ENCODE measurements at regions not wholly inside any gene's neighbourhood (a gene's known extent, or its start where the extent isn't known, plus 50 kb on each side); places are given as distances from the start of the nearest gene placed in this dataset.

DNA sequence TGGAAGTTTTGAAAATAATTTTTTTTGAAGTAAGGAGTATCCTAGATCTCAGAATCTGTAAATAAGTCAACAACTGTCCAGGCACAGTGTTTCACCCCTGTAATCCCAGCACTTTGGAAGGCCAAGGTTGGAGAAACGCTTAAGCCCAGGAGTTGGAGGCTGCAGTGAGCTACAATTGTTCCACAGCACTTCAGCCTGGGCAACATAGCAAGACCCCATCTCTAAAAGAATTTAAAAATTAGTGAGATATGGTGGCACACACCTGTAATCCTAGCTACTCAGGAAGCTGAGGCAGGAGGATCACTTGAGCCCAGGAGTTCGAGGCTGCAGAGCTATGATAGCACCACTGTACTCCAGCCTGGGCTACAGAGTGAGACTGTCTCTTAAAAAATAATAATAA, 87.2 kb upstream of the ZNF507 start:
- no peak for FAIRE-seq
- DNase-seq (ENCODE audit: low read depth in 1 of 2, low spot score in 1 of 2), result no peak
- Histone ChIP-seq H3K4me1 (no peaks in the 10 kb centered on the region), H3K4me3 (no peak overlapping the region), H3K4me2 (no peak overlapping the region), H3K27ac (no peak overlapping the region), H3K9me3 (0 out of 3 replicates have a peak, but pooled peaks cover 4% of the 10 kb centered on the region)
- CTCF ChIA-PET, result interaction anchor here (0.6 to 1.7 kb wide), 4 partner anchors 12 to 66 kb away, joined by 3 to 7 read pairs (median 3); no protein-coding TSS in a partner anchor
- 13% methylated on average over 2 of the region's 2 CpGs for whole genome bisulfite sequencing (ENCODE audit: missing lambda C conversion rate)
- POLR2A ChIA-PET, result no interaction called here
- TF ChIP-seq CEBPB (IDR thresholded peaks at IDR 0.05) (no peak), MAZ (IDR thresholded peaks at IDR 0.05; ENCODE audit: borderline replicate concordance, low read depth, low read length) (no peak), HOXB13 (CRISPR knock-in tag; IDR thresholded peaks at IDR 0.05; ENCODE audit: low read depth) (no peak), RCOR1 (IDR thresholded peaks at IDR 0.05; ENCODE audit: low read depth, low read length) (no peak), NFE2L2 (conservative IDR thresholded peaks at IDR 0.05; ENCODE audit: low read length) (no peak), HMGXB4 (CRISPR knock-in tag; IDR thresholded peaks at IDR 0.05; ENCODE audit: borderline replicate concordance) (no peak), TP53 (CRISPR knock-in tag; IDR thresholded peaks at IDR 0.05) (no peak), FOSB (CRISPR knock-in tag; IDR thresholded peaks at IDR 0.05) (no peak), HOXA7 (CRISPR knock-in tag; IDR thresholded peaks at IDR 0.05) (no peak), HOXB5 (CRISPR knock-in tag; IDR thresholded peaks at IDR 0.05) (no peak), CBX2 (IDR thresholded peaks at IDR 0.05; ENCODE audit: borderline replicate concordance, low read depth) (no peak)
- no peak for ATAC-seq

DNA sequence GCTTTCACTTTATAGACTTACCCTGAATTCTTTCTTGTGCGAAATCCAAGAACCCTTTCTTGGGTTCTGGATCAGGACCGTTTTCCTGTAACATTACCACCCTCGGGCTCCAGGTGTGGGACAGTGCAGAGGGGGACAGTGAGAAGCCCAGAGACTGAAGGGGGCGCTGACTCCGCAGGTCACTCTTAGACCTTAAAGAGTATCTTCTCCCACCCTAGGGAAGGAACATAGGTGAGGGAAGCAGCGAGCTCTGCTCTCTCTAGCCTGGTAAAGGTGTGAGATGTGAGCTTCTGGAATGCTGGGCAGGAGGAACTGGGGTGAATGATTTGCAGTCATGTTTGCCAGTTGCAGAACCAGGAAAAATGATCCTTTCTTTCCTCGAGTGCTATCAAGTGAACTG, 80.8 kb upstream of the ZNF507 start:
- Histone ChIP-seq H3K4me2 (peak overlapping the region; percentile 5; the same call in 1 of the 3 replicates), H3K4me3 (no peak overlapping the region), H3K9me3 (0 out of 3 replicates have a peak, but pooled peaks cover 2% of the 10 kb centered on the region), H3K27ac (no peak overlapping the region), H3K4me1 (no peaks in the 10 kb centered on the region)
- DNase-seq (ENCODE audit: low read depth in 1 of 2, low spot score in 1 of 2) (no peak), ATAC-seq (peak; percentile 15 to 60; a peak in 3 of 6 replicates), FAIRE-seq (no peak)
- TF ChIP-seq ZC3H11A (IDR thresholded peaks at IDR 0.05) (no peak), SMC3 (IDR thresholded peaks at IDR 0.05) (no peak), TP53 (CRISPR knock-in tag; IDR thresholded peaks at IDR 0.05) (no peak), SREBF2 (IDR thresholded peaks at IDR 0.05) (no peak), HOXA7 (CRISPR knock-in tag; IDR thresholded peaks at IDR 0.05) (no peak), FOXS1 (CRISPR knock-in tag; IDR thresholded peaks at IDR 0.05) (no peak), ESRRA (IDR thresholded peaks at IDR 0.05; ENCODE audit: borderline replicate concordance, low read length) (no peak), RCOR1 (IDR thresholded peaks at IDR 0.05; ENCODE audit: low read depth, low read length) (no peak)
- TF ChIP-seq, protein P1, sequence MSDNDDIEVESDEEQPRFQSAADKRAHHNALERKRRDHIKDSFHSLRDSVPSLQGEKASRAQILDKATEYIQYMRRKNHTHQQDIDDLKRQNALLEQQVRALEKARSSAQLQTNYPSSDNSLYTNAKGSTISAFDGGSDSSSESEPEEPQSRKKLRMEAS (IDR thresholded peaks at IDR 0.05), result no peak
- CTCF ChIA-PET, result interaction anchor here (1.7 kb wide), 2 partner anchors 10 to 40 kb away, joined by 6 to 8 read pairs; no protein-coding TSS in a partner anchor
- WGBS (ENCODE audit: missing lambda C conversion rate), result 35% methylated on average over 7 of the region's 7 CpGs
- POLR2A ChIA-PET, result no interaction called here

DNA sequence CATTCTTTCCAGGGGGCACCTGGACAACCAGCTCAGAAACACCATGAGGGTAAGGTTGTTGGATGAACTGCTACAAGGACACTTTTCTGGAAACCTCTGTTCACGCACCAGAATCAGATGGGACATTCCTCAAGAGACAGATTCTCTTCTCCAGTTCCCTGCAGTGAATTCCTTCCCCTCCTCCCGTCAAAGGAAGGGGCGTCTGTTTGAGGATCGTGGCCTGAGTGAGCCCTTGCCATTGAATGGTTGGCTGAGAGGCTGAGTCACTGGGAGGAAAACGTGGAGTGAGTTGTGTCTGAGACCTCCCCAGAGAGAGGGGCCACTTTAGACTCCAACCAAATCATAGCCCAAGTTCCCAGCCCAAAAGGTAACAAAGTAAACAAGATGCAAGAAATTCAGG, 79.4 kb upstream of the ZNF507 start:
- Histone ChIP-seq H3K27ac (no peak overlapping the region), H3K4me3 (no peak overlapping the region), H3K4me2 (no peak overlapping the region), H3K9me3 (peaks cover 3% of the 10 kb centered on the region; the same call in 2 of the 3 replicates), H3K4me1 (no peaks in the 10 kb centered on the region)
- TF ChIP-seq TP53 (CRISPR knock-in tag; IDR thresholded peaks at IDR 0.05), result no peak
- TF ChIP-seq, protein P1 (IDR thresholded peaks at IDR 0.05), result no peak
- TF ChIP-seq, protein P2, sequence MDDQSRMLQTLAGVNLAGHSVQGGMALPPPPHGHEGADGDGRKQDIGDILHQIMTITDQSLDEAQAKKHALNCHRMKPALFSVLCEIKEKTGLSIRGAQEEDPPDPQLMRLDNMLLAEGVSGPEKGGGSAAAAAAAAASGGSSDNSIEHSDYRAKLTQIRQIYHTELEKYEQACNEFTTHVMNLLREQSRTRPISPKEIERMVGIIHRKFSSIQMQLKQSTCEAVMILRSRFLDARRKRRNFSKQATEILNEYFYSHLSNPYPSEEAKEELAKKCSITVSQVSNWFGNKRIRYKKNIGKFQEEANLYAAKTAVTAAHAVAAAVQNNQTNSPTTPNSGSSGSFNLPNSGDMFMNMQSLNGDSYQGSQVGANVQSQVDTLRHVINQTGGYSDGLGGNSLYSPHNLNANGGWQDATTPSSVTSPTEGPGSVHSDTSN (IDR thresholded peaks at IDR 0.05), result no peak
- TF ChIP-seq SMC3 (IDR thresholded peaks at IDR 0.05), result no peak
- TF ChIP-seq PHF8 (IDR thresholded peaks at IDR 0.05; ENCODE audit: borderline replicate concordance, low read depth), result no peak
- no peak for TF ChIP-seq RAD21 (conservative IDR thresholded peaks at IDR 0.05 in 1 of 2, IDR thresholded peaks at IDR 0.05 in 1 of 2)
- TF ChIP-seq, protein P3, sequence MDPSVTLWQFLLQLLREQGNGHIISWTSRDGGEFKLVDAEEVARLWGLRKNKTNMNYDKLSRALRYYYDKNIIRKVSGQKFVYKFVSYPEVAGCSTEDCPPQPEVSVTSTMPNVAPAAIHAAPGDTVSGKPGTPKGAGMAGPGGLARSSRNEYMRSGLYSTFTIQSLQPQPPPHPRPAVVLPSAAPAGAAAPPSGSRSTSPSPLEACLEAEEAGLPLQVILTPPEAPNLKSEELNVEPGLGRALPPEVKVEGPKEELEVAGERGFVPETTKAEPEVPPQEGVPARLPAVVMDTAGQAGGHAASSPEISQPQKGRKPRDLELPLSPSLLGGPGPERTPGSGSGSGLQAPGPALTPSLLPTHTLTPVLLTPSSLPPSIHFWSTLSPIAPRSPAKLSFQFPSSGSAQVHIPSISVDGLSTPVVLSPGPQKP (IDR thresholded peaks at IDR 0.05; ENCODE audit: low read depth, low read length), result no peak
- TF ChIP-seq CBX8 (IDR thresholded peaks at IDR 0.05), result no peak
- TF ChIP-seq CEBPB (IDR thresholded peaks at IDR 0.05), result no peak
- TF ChIP-seq ESRRA (IDR thresholded peaks at IDR 0.05; ENCODE audit: borderline replicate concordance, low read length), result no peak
- no peak for TF ChIP-seq HOXB5 (CRISPR knock-in tag; IDR thresholded peaks at IDR 0.05)
- TF ChIP-seq CHD4 (IDR thresholded peaks at IDR 0.05; ENCODE audit: borderline replicate concordance), result no peak
- no peak for TF ChIP-seq CHD2 (IDR thresholded peaks at IDR 0.05; ENCODE audit: low read length, partially characterized antibody)
- 22% methylated on average over 5 of the region's 5 CpGs for WGBS (ENCODE audit: missing lambda C conversion rate)
- ATAC-seq (no peak), DNase-seq (ENCODE audit: low read depth in 1 of 2, low spot score in 1 of 2) (no peak), FAIRE-seq (peak; percentile 85)
- ChIA-PET CTCF (interaction anchor here (1.3 to 1.7 kb wide), 3 partner anchors 9 to 303 kb away, joined by 3 to 8 read pairs (median 6); no protein-coding TSS in a partner anchor), POLR2A (no interaction called here)

All from A549 (cell line).